ENCODE measurements at regions not wholly inside any gene's neighbourhood (a gene's known extent, or its start where the extent isn't known, plus 50 kb on each side); places are given as distances from the start of the nearest gene placed in this dataset.
"Not testable (repeated sequence)": the region's sequence is repeated elsewhere in the genome, so short reads cannot be mapped to it uniquely, and the experiment has no call there.

DNA sequence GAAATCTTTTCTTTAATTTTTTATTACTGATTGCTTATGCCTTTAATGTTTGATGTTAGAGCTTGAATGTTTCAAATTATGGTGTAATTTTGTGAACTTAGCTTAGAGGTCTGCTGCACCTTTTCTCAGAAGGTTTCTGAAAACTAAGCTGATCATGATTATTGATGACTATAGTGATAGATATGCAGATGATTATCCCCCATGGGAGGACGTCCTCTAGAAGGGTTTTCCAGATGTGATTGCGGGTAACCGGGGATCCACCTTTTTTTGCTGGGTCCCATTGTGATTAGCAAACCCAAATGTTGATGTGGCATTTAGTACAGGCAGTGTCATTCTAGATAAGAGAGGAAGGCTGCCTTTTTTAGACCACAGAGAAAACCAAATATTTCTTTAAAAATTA is 272.9 kb downstream of the FBXO8 start:
- TF ChIP-seq, protein P1, sequence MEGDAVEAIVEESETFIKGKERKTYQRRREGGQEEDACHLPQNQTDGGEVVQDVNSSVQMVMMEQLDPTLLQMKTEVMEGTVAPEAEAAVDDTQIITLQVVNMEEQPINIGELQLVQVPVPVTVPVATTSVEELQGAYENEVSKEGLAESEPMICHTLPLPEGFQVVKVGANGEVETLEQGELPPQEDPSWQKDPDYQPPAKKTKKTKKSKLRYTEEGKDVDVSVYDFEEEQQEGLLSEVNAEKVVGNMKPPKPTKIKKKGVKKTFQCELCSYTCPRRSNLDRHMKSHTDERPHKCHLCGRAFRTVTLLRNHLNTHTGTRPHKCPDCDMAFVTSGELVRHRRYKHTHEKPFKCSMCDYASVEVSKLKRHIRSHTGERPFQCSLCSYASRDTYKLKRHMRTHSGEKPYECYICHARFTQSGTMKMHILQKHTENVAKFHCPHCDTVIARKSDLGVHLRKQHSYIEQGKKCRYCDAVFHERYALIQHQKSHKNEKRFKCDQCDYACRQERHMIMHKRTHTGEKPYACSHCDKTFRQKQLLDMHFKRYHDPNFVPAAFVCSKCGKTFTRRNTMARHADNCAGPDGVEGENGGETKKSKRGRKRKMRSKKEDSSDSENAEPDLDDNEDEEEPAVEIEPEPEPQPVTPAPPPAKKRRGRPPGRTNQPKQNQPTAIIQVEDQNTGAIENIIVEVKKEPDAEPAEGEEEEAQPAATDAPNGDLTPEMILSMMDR (IDR thresholded peaks at IDR 0.05) = no peak
- TF ChIP-seq POLR2A (IDR thresholded peaks at IDR 0.05) = no peak
- H3K27me3 ChIP-seq = no peaks in the 10 kb centered on the region
- 65 to 75% (median 69%) methylated on average over 3 of the region's 3 CpGs for WGBS, 4 donors
- no peak overlapping the region for H3K4me3 ChIP-seq
- DNase-seq = no peak
- H3K9me3 ChIP-seq (replicated peaks in 1 of 3) = no peaks in the 10 kb centered on the region
- no peaks in the 10 kb centered on the region for H3K4me1 ChIP-seq (replicated peaks in 1 of 2)
- no peaks in the 10 kb centered on the region for H3K36me3 ChIP-seq (replicated peaks in 1 of 2)
- H3K27ac ChIP-seq = no peak overlapping the region
- intact Hi-C loops (cut with DNase I) = no loop called here

DNA sequence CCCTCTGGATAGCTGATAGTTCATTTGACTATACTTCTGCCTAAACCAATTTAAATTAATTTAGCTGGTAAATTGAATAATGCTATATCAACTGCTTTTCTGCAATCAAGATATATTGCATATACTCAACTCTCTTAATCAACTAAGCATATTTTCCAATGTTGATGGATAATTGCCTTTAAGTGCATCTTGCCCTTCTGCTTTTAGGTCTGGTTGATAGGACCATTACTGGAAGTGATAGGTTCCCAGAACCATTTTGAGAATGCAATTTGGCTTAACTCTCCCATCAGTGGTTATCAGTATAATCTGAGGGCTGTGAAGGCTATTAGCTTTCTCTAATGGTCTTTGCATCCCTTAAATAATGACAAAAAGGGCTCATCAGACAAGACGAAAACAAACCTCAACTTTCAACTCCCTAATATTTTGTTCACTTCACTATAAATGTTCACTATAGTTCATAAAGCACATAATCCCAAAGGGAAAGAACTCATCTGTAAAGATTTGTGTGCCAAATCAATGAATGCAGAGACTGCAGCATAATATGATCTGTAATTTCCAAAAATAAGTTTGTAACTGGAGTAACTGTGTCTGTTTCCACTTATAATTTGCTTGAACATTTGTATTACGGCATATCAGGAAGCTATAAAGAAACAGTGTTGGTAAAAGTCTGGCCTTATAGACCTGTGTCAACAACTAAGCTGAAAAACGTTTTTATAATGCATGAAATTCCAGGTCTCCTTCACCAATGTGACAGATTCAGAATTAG is 273.6 kb downstream of the FBXO8 start:
- H3K27me3 ChIP-seq = no peaks in the 10 kb centered on the region
- no peaks in the 10 kb centered on the region for H3K36me3 ChIP-seq (replicated peaks in 1 of 2)
- TF ChIP-seq POLR2A (IDR thresholded peaks at IDR 0.05) = no peak
- TF ChIP-seq, protein P1 (IDR thresholded peaks at IDR 0.05) = no peak
- no peaks in the 10 kb centered on the region for H3K4me1 ChIP-seq (replicated peaks in 1 of 2)
- no peak for DNase-seq
- no peak overlapping the region for H3K27ac ChIP-seq
- 28 to 38% (median 31%) methylated on average over 3 of the region's 3 CpGs for WGBS, 4 donors
- intact Hi-C loops (cut with DNase I) = no loop called here
- no peaks in the 10 kb centered on the region for H3K9me3 ChIP-seq (replicated peaks in 1 of 3)
- no peak overlapping the region for H3K4me3 ChIP-seq

DNA sequence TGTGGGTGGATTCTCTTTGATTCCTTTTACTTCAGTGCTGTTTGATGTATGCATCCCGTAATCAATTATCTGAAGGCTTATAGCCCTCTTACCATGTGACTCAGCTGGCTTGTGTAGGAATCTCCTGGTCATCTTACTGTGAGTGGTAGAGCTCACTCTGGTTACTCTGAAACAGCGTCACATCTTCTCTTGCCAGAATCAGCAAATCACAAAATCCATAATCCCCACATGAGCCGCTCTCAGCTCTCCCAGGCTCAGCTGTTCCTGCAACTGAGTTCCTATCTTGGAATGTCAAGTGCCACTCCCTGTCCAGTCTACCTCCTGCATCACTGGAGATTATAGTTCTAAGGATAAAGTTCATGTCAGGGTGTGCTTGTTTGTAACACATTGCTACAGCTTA is 278.0 kb downstream of the FBXO8 start:
- Histone ChIP-seq H3K27ac (no peak overlapping the region), H3K4me3 (no peak overlapping the region), H3K4me1 (replicated peaks in 1 of 2) (no peaks in the 10 kb centered on the region), H3K36me3 (replicated peaks in 1 of 2) (no peaks in the 10 kb centered on the region), H3K9me3 (replicated peaks in 1 of 3) (no peaks in the 10 kb centered on the region), H3K27me3 (no peaks in the 10 kb centered on the region)
- 71 to 76% (median 74%) methylated on average over 3 of the region's 3 CpGs for WGBS, 4 donors
- intact Hi-C loops (cut with DNase I) = no loop called here
- DNase-seq = no peak
- TF ChIP-seq POLR2A (IDR thresholded peaks at IDR 0.05) = no peak
- TF ChIP-seq, protein P1 (IDR thresholded peaks at IDR 0.05) = no peak

DNA sequence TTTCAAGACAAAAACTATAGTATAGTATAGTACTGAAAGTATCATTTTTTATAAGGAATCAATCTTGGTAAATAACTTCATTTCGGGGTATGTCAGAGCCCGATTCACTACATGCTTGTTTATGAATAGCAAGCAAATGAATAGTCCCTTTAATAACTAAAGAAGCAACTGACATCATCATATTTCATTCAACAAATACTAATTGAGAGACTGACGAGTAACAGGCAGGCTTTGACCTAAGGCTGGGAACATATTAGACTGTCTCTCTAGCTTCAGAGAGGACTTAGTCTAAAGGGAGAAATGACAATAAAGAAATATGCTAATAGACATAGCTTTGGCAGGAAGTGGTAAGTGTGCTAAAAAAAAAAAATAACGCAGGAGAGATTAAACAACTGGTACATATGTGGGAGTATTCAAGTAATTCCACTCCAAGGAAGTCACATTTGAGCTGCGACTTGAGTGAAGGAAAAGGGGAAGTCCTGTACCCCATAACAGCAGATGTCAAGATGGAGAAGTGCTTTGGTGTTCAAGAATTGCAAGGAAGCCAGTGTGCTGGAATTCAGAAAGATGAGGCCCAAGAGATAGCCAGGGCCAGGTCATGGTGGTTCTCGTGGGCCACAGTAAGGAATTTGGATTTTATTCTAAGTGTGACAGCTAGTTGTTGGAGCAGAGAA is 284.9 kb downstream of the FBXO8 start:
- Histone ChIP-seq H3K9me3 (replicated peaks in 1 of 3) (no peaks in the 10 kb centered on the region), H3K36me3 (replicated peaks in 1 of 2) (no peaks in the 10 kb centered on the region), H3K27ac (no peak overlapping the region), H3K4me1 (replicated peaks in 1 of 2) (no peaks in the 10 kb centered on the region), H3K4me3 (no peak overlapping the region), H3K27me3 (no peaks in the 10 kb centered on the region)
- DNase-seq = no peak
- WGBS, 4 donors = 48 to 63% (median 56%) methylated on average over 6 of the region's 6 CpGs
- intact Hi-C loops (cut with DNase I) = no loop called here
- TF ChIP-seq, protein P1 (IDR thresholded peaks at IDR 0.05) = no peak
- TF ChIP-seq POLR2A (IDR thresholded peaks at IDR 0.05) = no peak

DNA sequence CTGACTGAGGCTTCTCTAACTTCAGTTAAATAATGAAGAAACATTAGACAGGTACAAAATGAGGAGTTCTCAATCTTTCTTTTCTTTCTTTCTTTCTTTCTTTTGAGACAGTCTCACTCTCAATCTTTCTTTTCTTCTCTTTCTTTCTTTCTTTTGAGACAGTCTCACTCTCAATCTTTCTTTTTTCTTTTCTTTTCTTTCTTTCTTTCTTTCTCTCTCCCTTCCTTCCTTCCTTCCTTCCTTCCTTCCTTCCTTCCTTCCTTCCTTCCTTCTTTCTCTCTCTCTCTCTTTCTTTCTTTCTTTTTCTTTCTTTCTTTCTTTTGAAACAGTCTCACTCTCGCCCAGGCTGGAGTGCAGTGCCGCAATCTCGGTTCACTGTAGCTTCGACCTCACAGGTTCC is 287.7 kb downstream of the FBXO8 start:
- WGBS, 4 donors = 88 to 93% (median 92%) methylated on average over 4 of the region's 4 CpGs

More for the DNA sequence above, 287.7 kb downstream of the FBXO8 start:
- H3K9me3 ChIP-seq (replicated peaks in 1 of 3); H3K27ac ChIP-seq; H3K36me3 ChIP-seq (replicated peaks in 1 of 2); H3K4me1 ChIP-seq (replicated peaks in 1 of 2); H3K27me3 ChIP-seq; intact Hi-C loops (cut with DNase I); H3K4me3 ChIP-seq; DNase-seq: not testable (repeated sequence)
